ENCODE measurements at regions not wholly inside any gene's neighbourhood (a gene's known extent, or its start where the extent isn't known, plus 50 kb on each side); places are given as distances from the start of the nearest gene placed in this dataset.
A peak's percentile ranks its signal among the peaks of the same experiment; 100 is the strongest.

GRCh38 chr2:195322324-195322723, 334.7 kb upstream of the SLC39A10 start:
- H3K9me3 Mint-ChIP-seq, result peaks cover 0 to 4% of the 10 kb centered on the region in 2 donors
- H3K36me3 Mint-ChIP-seq, result no peaks in the 10 kb centered on the region
- no peaks in the 10 kb centered on the region for H3K27me3 Mint-ChIP-seq
- H3K4me1 Mint-ChIP-seq, result no peaks in the 10 kb centered on the region
- H3K4me3 Mint-ChIP-seq, result no peak overlapping the region
- ATAC-seq (replicated peaks), result no peak
- H3K27ac Mint-ChIP-seq, result no peak overlapping the region
- no peak for DNase-seq

GRCh38 chr2:195320413-195320973, 336.5 kb upstream of the SLC39A10 start:
- Mint-ChIP-seq H3K9me3 (peaks cover 0 to 4% of the 10 kb centered on the region in 2 donors), H3K36me3 (no peaks in the 10 kb centered on the region), H3K27me3 (no peaks in the 10 kb centered on the region), H3K4me3 (no peak overlapping the region), H3K27ac (no peak overlapping the region), H3K4me1 (no peaks in the 10 kb centered on the region)
- DNase-seq (no peak), ATAC-seq (replicated peaks) (peak; percentile 38 to 49)

GRCh38 chr2:195319548-195320412, 337.2 kb upstream of the SLC39A10 start:
- Mint-ChIP-seq H3K9me3 (peaks cover 0 to 4% of the 10 kb centered on the region in 2 donors), H3K27me3 (no peaks in the 10 kb centered on the region), H3K4me3 (no peak overlapping the region), H3K4me1 (no peaks in the 10 kb centered on the region), H3K27ac (no peak overlapping the region), H3K36me3 (no peaks in the 10 kb centered on the region)
- ATAC-seq (replicated peaks), result no peak
- DNase-seq, result no peak

GRCh38 chr2:195319112-195319460, 337.9 kb upstream of the SLC39A10 start:
- Mint-ChIP-seq H3K36me3 (no peaks in the 10 kb centered on the region), H3K4me3 (no peak overlapping the region), H3K27me3 (no peaks in the 10 kb centered on the region), H3K27ac (no peak overlapping the region), H3K9me3 (peaks cover 0 to 2% of the 10 kb centered on the region in 2 donors), H3K4me1 (no peaks in the 10 kb centered on the region)
- DNase-seq (no peak), ATAC-seq (replicated peaks) (no peak)

- Mint-ChIP-seq H3K4me1 (no peaks in the 10 kb centered on the region), H3K4me3 (no peak overlapping the region), H3K9me3 (no peaks in the 10 kb centered on the region), H3K36me3 (no peaks in the 10 kb centered on the region), H3K27me3 (no peaks in the 10 kb centered on the region), H3K27ac (no peak overlapping the region)
- ATAC-seq (replicated peaks) (no peak), DNase-seq (no peak)
Observed at GRCh38 chr2:195318440-195319111, 338.4 kb upstream of the SLC39A10 start.

GRCh38 chr2:195317550-195317949, 339.5 kb upstream of the SLC39A10 start:
- Mint-ChIP-seq H3K4me3 (no peak overlapping the region), H3K27me3 (no peaks in the 10 kb centered on the region), H3K27ac (no peak overlapping the region), H3K4me1 (no peaks in the 10 kb centered on the region), H3K36me3 (no peaks in the 10 kb centered on the region), H3K9me3 (no peaks in the 10 kb centered on the region)
- DNase-seq (no peak), ATAC-seq (replicated peaks) (no peak)

GRCh38 chr2:195316486-195316885, 340.5 kb upstream of the SLC39A10 start:
- ATAC-seq (replicated peaks) (no peak), DNase-seq (no peak)
- H3K4me1 Mint-ChIP-seq, result no peaks in the 10 kb centered on the region
- no peak overlapping the region for H3K4me3 Mint-ChIP-seq
- H3K9me3 Mint-ChIP-seq, result no peaks in the 10 kb centered on the region
- H3K27ac Mint-ChIP-seq, result no peak overlapping the region
- no peaks in the 10 kb centered on the region for H3K27me3 Mint-ChIP-seq
- H3K36me3 Mint-ChIP-seq, result no peaks in the 10 kb centered on the region

GRCh38 chr2:195313962-195314361, 343.1 kb upstream of the SLC39A10 start:
- no peak for DNase-seq
- peaks cover 0 to 4% of the 10 kb centered on the region in 2 donors for H3K27me3 Mint-ChIP-seq
- H3K27ac Mint-ChIP-seq, result no peak overlapping the region
- no peaks in the 10 kb centered on the region for H3K4me1 Mint-ChIP-seq
- no peak overlapping the region for H3K4me3 Mint-ChIP-seq
- H3K36me3 Mint-ChIP-seq, result no peaks in the 10 kb centered on the region
- ATAC-seq (replicated peaks), result no peak
- H3K9me3 Mint-ChIP-seq, result no peaks in the 10 kb centered on the region

GRCh38 chr2:195312662-195313061, 344.4 kb upstream of the SLC39A10 start:
- Mint-ChIP-seq H3K4me1 (no peaks in the 10 kb centered on the region), H3K27ac (no peak overlapping the region), H3K36me3 (no peaks in the 10 kb centered on the region), H3K27me3 (peaks cover 0 to 4% of the 10 kb centered on the region in 2 donors), H3K9me3 (no peaks in the 10 kb centered on the region), H3K4me3 (no peak overlapping the region)
- DNase-seq, result no peak
- ATAC-seq (replicated peaks), result no peak

- H3K36me3 Mint-ChIP-seq, result peaks cover 0 to 2% of the 10 kb centered on the region in 2 donors
- H3K27ac Mint-ChIP-seq, result no peak overlapping the region
- no peak for DNase-seq
- peaks cover 0 to 6% of the 10 kb centered on the region in 2 donors for H3K4me1 Mint-ChIP-seq
- peaks cover 0 to 4% of the 10 kb centered on the region in 2 donors for H3K27me3 Mint-ChIP-seq
- H3K9me3 Mint-ChIP-seq, result peaks cover 2 to 4% of the 10 kb centered on the region in 2 donors
- no peak overlapping the region for H3K4me3 Mint-ChIP-seq
- ATAC-seq (replicated peaks), result no peak
Observed at GRCh38 chr2:195308163-195308562, 348.9 kb upstream of the SLC39A10 start.

GRCh38 chr2:195307751-195308150, 349.3 kb upstream of the SLC39A10 start:
- no peak for ATAC-seq (replicated peaks)
- Mint-ChIP-seq H3K27me3 (peaks cover 0 to 4% of the 10 kb centered on the region in 2 donors), H3K9me3 (peaks cover 2 to 4% of the 10 kb centered on the region in 2 donors), H3K4me1 (peaks cover 0 to 6% of the 10 kb centered on the region in 2 donors), H3K4me3 (no peak overlapping the region), H3K36me3 (peaks cover 0 to 2% of the 10 kb centered on the region in 2 donors), H3K27ac (no peak overlapping the region)
- DNase-seq, result no peak

- Mint-ChIP-seq H3K36me3 (peaks cover 0 to 2% of the 10 kb centered on the region in 2 donors), H3K27me3 (peaks cover 0 to 3% of the 10 kb centered on the region in 2 donors), H3K4me3 (no peak overlapping the region)
Observed at GRCh38 chr2:195304310-195304709, 352.7 kb upstream of the SLC39A10 start.

GRCh38 chr2:195300631-195301030, 356.4 kb upstream of the SLC39A10 start:
- H3K4me3 Mint-ChIP-seq, result no peak overlapping the region
- H3K4me1 Mint-ChIP-seq, result peaks cover 0 to 6% of the 10 kb centered on the region in 2 donors
- H3K27me3 Mint-ChIP-seq, result no peaks in the 10 kb centered on the region
- H3K9me3 Mint-ChIP-seq, result peaks cover 2 to 4% of the 10 kb centered on the region in 2 donors
- H3K27ac Mint-ChIP-seq, result no peak overlapping the region
- no peak for DNase-seq
- ATAC-seq (replicated peaks), result no peak
- peaks cover 0 to 2% of the 10 kb centered on the region in 2 donors for H3K36me3 Mint-ChIP-seq

More at GRCh38 chr2:195304310-195304709, 352.7 kb upstream of the SLC39A10 start:
- H3K27ac Mint-ChIP-seq, result no peak overlapping the region
- H3K9me3 Mint-ChIP-seq, result peaks cover 2 to 4% of the 10 kb centered on the region in 2 donors
- no peak for DNase-seq
- ATAC-seq (replicated peaks), result no peak
- peaks cover 0 to 6% of the 10 kb centered on the region in 2 donors for H3K4me1 Mint-ChIP-seq

GRCh38 chr2:195299600-195299999, 357.4 kb upstream of the SLC39A10 start:
- H3K4me1 Mint-ChIP-seq, result peaks cover 0 to 5% of the 10 kb centered on the region in 2 donors
- no peak overlapping the region for H3K4me3 Mint-ChIP-seq
- DNase-seq (no peak), ATAC-seq (replicated peaks) (no peak)
- peaks cover 2 to 4% of the 10 kb centered on the region in 2 donors for H3K9me3 Mint-ChIP-seq
- no peaks in the 10 kb centered on the region for H3K27me3 Mint-ChIP-seq
- peaks cover 0 to 2% of the 10 kb centered on the region in 2 donors for H3K36me3 Mint-ChIP-seq
- no peak overlapping the region for H3K27ac Mint-ChIP-seq
